IMR-90 (cell line): ENCODE measurements at regions not wholly inside any gene's neighbourhood (a gene's known extent, or its start where the extent isn't known, plus 50 kb on each side); places are given as distances from the start of the nearest gene placed in this dataset.

ENCODE experiments used
- ATAC-seq: fragments of 200-7000 bp; cut with Tn5 transposase; 2 replicates; pipeline ENCODE4 v1.9.1; 2020; ENCODE audit warnings: low read depth, mild to moderate bottlenecking, moderate library complexity
- BruUV-seq: library from RNA; stranded (reverse); fragments of 400-500 nt; replicated peaks from 2 replicates; lab custom pipeline; 2021; lab: Mats Ljungman, UMichigan
- CTCF ChIA-PET: fragments of 300-600 bp; formaldehyde crosslinking; extraction: SDS; loops from one replicate; lab custom pipeline; 2021; ENCODE audit warnings: antibody characterized with exemption; lab: Yijun Ruan, JAX
- POLR2A ChIA-PET: fragments of 300-600 bp; sonication (Branson Sonifier 250); formaldehyde crosslinking; loops from one replicate; lab custom pipeline; 2022; ENCODE audit warnings: antibody characterized with exemption; ENCODE audit not compliant: unreplicated experiment; lab: Charles Lee
- DNase-seq: peaks from one replicate; pipeline ENCODE4 v3.0.0; 2013
- H2AFZ ChIP-seq: replicated peaks from 2 replicates; pipeline ENCODE3; 2013; ENCODE audit warnings: low read length, mild to moderate bottlenecking; ENCODE audit not compliant: poor library complexity
- H2AK5ac ChIP-seq: 2 replicates; pipeline ENCODE4 v1.6.1; 2013; ENCODE audit warnings: low read depth, low read length, inconsistent platforms
- H2AK9ac ChIP-seq: replicated peaks from 2 replicates; pipeline ENCODE3; 2013; ENCODE audit warnings: mild to moderate bottlenecking, low read depth, low read length, moderate library complexity; ENCODE audit not compliant: poor library complexity
- H2BK120ac ChIP-seq: 2 replicates; pipeline ENCODE4 v1.6.1; 2013; ENCODE audit warnings: low read depth, low read length, inconsistent platforms
- H2BK15ac ChIP-seq: 3 replicates; pipeline ENCODE4 v1.6.1; 2013; ENCODE audit warnings: low read depth, low read length, inconsistent platforms
- H2BK20ac ChIP-seq: 2 replicates; pipeline ENCODE4 v1.6.1; 2013; ENCODE audit warnings: low read depth, mild to moderate bottlenecking, inconsistent platforms, low read length, moderate library complexity
- H2BK5ac ChIP-seq: 2 replicates; pipeline ENCODE4 v1.6.1; 2013; ENCODE audit warnings: mild to moderate bottlenecking, low read depth, low read length, inconsistent platforms; ENCODE audit not compliant: poor library complexity, severe bottlenecking
- H3K14ac ChIP-seq: replicated peaks from 2 replicates; pipeline ENCODE4 v1.6.1; 2013; ENCODE audit warnings: low read depth, low read length, inconsistent platforms
- H3K18ac ChIP-seq: 2 replicates; pipeline ENCODE4 v1.6.1; 2013; ENCODE audit warnings: low read depth, low read length, control low read depth
- H3K23ac ChIP-seq: 2 replicates; pipeline ENCODE4 v1.6.1; 2013; ENCODE audit warnings: low read depth, low read length, inconsistent platforms
- H3K27ac ChIP-seq: 2 replicates; pipeline ENCODE4 v1.5.1; 2013; ENCODE audit warnings: mild to moderate bottlenecking, control low read depth, low read length; ENCODE audit not compliant: insufficient read depth
- H3K27me3 ChIP-seq: 2 replicates; pipeline ENCODE4 v1.6.1; 2013; ENCODE audit warnings: low read length; ENCODE audit not compliant: control insufficient read depth, insufficient read depth
- H3K36me3 ChIP-seq: 2 replicates; pipeline ENCODE4 v1.6.1; 2013; ENCODE audit warnings: low read length, mixed read lengths; ENCODE audit not compliant: control insufficient read depth, insufficient read depth
- H3K4ac ChIP-seq: 2 replicates; pipeline ENCODE4 v1.6.1; 2013; ENCODE audit warnings: low read depth, low read length, inconsistent platforms
- H3K4me1 ChIP-seq: 2 replicates; pipeline ENCODE4 v1.6.1; 2013; ENCODE audit warnings: low read length, mixed read lengths; ENCODE audit not compliant: control insufficient read depth, insufficient read depth
- H3K4me2 ChIP-seq: 2 replicates; pipeline ENCODE4 v1.6.1; 2013; ENCODE audit warnings: low read depth, mild to moderate bottlenecking, control low read depth, low read length, moderate library complexity
- H3K4me3 ChIP-seq: 2 replicates; pipeline ENCODE4 v1.5.1; 2013; ENCODE audit warnings: low read depth, mild to moderate bottlenecking, control low read depth, low read length, moderate library complexity; ENCODE audit not compliant: insufficient read depth
- H3K56ac ChIP-seq: 2 replicates; pipeline ENCODE4 v1.6.1; 2013; ENCODE audit warnings: low read length, inconsistent platforms; ENCODE audit not compliant: insufficient read depth; ENCODE audit errors: extremely low read depth
- H3K79me1 ChIP-seq, 2 experiments: 2 replicates each; pipeline ENCODE4 v1.6.1; 2013; ENCODE audit warnings: low read length in 2 of 2, inconsistent platforms in 1 of 2, low read depth in 1 of 2
- H3K9ac ChIP-seq: 2 replicates; pipeline ENCODE4 v1.6.1; 2013; ENCODE audit warnings: low read depth, low read length, control low read depth
- H3K9me1 ChIP-seq: 2 replicates; pipeline ENCODE4 v1.6.1; 2013; ENCODE audit warnings: low read length, inconsistent platforms; ENCODE audit not compliant: insufficient read depth
- H3K9me3 ChIP-seq: 2 replicates; pipeline ENCODE4 v1.6.1; 2013; ENCODE audit warnings: low read length; ENCODE audit not compliant: control insufficient read depth, insufficient read depth
- H4K20me1 ChIP-seq: 2 replicates; pipeline ENCODE4 v1.6.1; 2013; ENCODE audit warnings: low read length, inconsistent platforms; ENCODE audit not compliant: insufficient read depth
- H4K5ac ChIP-seq: 2 replicates; pipeline ENCODE4 v1.6.1; 2013; ENCODE audit warnings: mild to moderate bottlenecking, low read depth, low read length, control low read depth
- H4K8ac ChIP-seq, 2 experiments: 2 replicates each; pipeline ENCODE4 v1.6.1; 2013; ENCODE audit warnings: low read depth in 2 of 2, low read length in 2 of 2, control low read depth in 1 of 2, inconsistent platforms in 1 of 2
- H4K91ac ChIP-seq: 2 replicates; pipeline ENCODE4 v1.6.1; 2013; ENCODE audit warnings: low read depth, low read length, inconsistent platforms; ENCODE audit not compliant: insufficient read depth
- BHLHE40 ChIP-seq: fragments of 150-350 bp; IDR thresholded peaks from 2 replicates; pipeline ENCODE4 v1.6.1; 2016; ENCODE audit warnings: mild to moderate bottlenecking, low read depth, low read length
- CEBPB ChIP-seq: IDR thresholded peaks from 2 replicates; pipeline ENCODE4 v1.6.1; 2012; ENCODE audit warnings: low read depth, low read length, improper control_type of control experiment
- CHD1 ChIP-seq: IDR thresholded peaks from 2 replicates; pipeline ENCODE4 v1.6.1; 2012; ENCODE audit warnings: low read depth, low read length, improper control_type of control experiment
- FOS ChIP-seq: fragments of 150-350 bp; IDR thresholded peaks from 2 replicates; pipeline ENCODE4 v1.6.1; 2016; ENCODE audit warnings: low read depth, low read length
- MAFK ChIP-seq: IDR thresholded peaks from 2 replicates; pipeline ENCODE4 v1.6.1; 2012; ENCODE audit warnings: low read depth, low read length, improper control_type of control experiment
- MAZ ChIP-seq: IDR thresholded peaks from 2 replicates; pipeline ENCODE4 v1.6.1; 2012; ENCODE audit warnings: low read depth, mild to moderate bottlenecking, low read length, improper control_type of control experiment, moderate library complexity, borderline replicate concordance
- MXI1 ChIP-seq: IDR thresholded peaks from 2 replicates; pipeline ENCODE4 v1.6.1; 2012; ENCODE audit warnings: low read depth, mild to moderate bottlenecking, low read length, moderate library complexity, borderline replicate concordance
- NFE2L2 ChIP-seq: fragments of 150-350 bp; IDR thresholded peaks from 2 replicates; pipeline ENCODE4 v1.6.1; 2016; ENCODE audit warnings: low read depth, mild to moderate bottlenecking, low read length
- POLR2A ChIP-seq: IDR thresholded peaks from 2 replicates; pipeline ENCODE4 v1.6.1; 2012; ENCODE audit warnings: mild to moderate bottlenecking, low read depth, low read length
- RAD21 ChIP-seq: IDR thresholded peaks from 2 replicates; pipeline ENCODE4 v1.6.1; 2012; ENCODE audit warnings: low read length, improper control_type of control experiment
- RCOR1 ChIP-seq: IDR thresholded peaks from 2 replicates; pipeline ENCODE4 v1.6.1; 2012; ENCODE audit warnings: mild to moderate bottlenecking, low read length, improper control_type of control experiment; ENCODE audit not compliant: insufficient replicate concordance
- RFX5 ChIP-seq: IDR thresholded peaks from 2 replicates; pipeline ENCODE4 v1.8.0; 2012; ENCODE audit warnings: low read depth, mild to moderate bottlenecking, low read length, moderate library complexity
- SMC3 ChIP-seq: fragments of 150-350 bp; IDR thresholded peaks from 2 replicates; pipeline ENCODE4 v1.6.1; 2016; ENCODE audit warnings: low read depth, mild to moderate bottlenecking, antibody characterized with exemption, low read length, moderate library complexity
- USF2 ChIP-seq: fragments of 150-350 bp; IDR thresholded peaks from 2 replicates; pipeline ENCODE4 v1.6.1; 2017; ENCODE audit warnings: mild to moderate bottlenecking, antibody characterized with exemption, low read length, low read depth
- WGBS, 2 experiments: methylation state at CpG; one replicate each; pipeline versions ENCODE4 v1.1.5 to v1.1.7; 2013; ENCODE audit warnings: missing lambda C conversion rate in 2 of 2; ENCODE audit not compliant: insufficient read length in 1 of 2; ENCODE audit errors: extremely low coverage in 2 of 2; 5-methylcytosine and 5-hydroxymethylcytosine counted together
- dilution Hi-C: fragments of 300-500 bp; cut with HindIII; formaldehyde crosslinking; loops from one replicate; pipeline ENCODE4 v1.14.3; 2018; ENCODE audit warnings: low sequenced_read_pairs; ENCODE audit not compliant: unreplicated experiment
- in situ Hi-C: fragments of 300-500 bp; cut with MboI; formaldehyde crosslinking; loops from 3 replicates; pipeline ENCODE4 v1.14.3; 2019; ENCODE audit warnings: low sequenced_read_pairs, inconsistent platforms, mixed read lengths
- intact Hi-C: fragments of 100-400 bp; cut with micrococcal nuclease; formaldehyde crosslinking; loops from 2 replicates; pipeline ENCODE4 v1.10.0; 2022
- TF ChIP-seq, protein P1 (sequence below): conservative IDR thresholded peaks from 2 replicates; pipeline ENCODE4 v1.5.1; 2012; ENCODE audit warnings: mild to moderate bottlenecking, low read depth, low read length, improper control_type of control experiment
- TF ChIP-seq, protein P2 (sequence below): fragments of 150-350 bp; IDR thresholded peaks from 2 replicates; pipeline ENCODE4 v1.6.1; 2016; ENCODE audit warnings: low read depth, mild to moderate bottlenecking, low read length, moderate library complexity, borderline replicate concordance

DNA sequence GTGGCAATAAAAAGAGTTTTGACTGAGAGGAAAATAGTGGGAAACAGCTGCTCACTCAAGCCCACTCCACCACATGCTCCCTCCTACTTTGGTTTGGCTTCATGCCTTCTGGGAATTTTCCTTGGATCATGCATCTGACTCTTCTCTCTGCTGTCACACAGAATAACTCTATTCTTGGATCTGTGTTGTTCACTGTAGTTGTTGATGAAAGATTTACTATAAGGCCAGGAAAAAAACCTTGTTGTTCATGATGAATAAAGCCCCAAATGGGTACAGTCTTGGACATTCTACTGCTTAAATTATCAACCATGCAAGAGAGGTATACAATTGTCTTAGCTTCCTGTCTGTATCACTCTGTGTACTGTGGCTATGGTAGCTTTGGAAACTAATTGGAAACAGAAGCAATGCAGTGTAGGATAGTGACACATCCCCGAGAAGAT is 70.5 kb downstream of the TMX1 start:
- no peaks in the 10 kb centered on the region for H3K9me3 ChIP-seq
- no peak overlapping the region for H2BK15ac ChIP-seq
- H2BK20ac ChIP-seq: no peak overlapping the region
- H3K36me3 ChIP-seq: no peaks in the 10 kb centered on the region
- ChIA-PET POLR2A (no interaction called here), CTCF (no interaction called here)
- TF ChIP-seq USF2: no peak
- no peak for TF ChIP-seq RFX5
- TF ChIP-seq CHD1: no peak
- TF ChIP-seq MXI1: no peak
- TF ChIP-seq MAZ: no peak
- no peak for TF ChIP-seq BHLHE40
- TF ChIP-seq, protein P1, sequence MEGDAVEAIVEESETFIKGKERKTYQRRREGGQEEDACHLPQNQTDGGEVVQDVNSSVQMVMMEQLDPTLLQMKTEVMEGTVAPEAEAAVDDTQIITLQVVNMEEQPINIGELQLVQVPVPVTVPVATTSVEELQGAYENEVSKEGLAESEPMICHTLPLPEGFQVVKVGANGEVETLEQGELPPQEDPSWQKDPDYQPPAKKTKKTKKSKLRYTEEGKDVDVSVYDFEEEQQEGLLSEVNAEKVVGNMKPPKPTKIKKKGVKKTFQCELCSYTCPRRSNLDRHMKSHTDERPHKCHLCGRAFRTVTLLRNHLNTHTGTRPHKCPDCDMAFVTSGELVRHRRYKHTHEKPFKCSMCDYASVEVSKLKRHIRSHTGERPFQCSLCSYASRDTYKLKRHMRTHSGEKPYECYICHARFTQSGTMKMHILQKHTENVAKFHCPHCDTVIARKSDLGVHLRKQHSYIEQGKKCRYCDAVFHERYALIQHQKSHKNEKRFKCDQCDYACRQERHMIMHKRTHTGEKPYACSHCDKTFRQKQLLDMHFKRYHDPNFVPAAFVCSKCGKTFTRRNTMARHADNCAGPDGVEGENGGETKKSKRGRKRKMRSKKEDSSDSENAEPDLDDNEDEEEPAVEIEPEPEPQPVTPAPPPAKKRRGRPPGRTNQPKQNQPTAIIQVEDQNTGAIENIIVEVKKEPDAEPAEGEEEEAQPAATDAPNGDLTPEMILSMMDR: no peak
- no peak for TF ChIP-seq FOS
- TF ChIP-seq MAFK: no peak
- TF ChIP-seq CEBPB: no peak
- no peak for TF ChIP-seq RAD21
- TF ChIP-seq SMC3: no peak
- TF ChIP-seq RCOR1: no peak
- TF ChIP-seq, protein P2, sequence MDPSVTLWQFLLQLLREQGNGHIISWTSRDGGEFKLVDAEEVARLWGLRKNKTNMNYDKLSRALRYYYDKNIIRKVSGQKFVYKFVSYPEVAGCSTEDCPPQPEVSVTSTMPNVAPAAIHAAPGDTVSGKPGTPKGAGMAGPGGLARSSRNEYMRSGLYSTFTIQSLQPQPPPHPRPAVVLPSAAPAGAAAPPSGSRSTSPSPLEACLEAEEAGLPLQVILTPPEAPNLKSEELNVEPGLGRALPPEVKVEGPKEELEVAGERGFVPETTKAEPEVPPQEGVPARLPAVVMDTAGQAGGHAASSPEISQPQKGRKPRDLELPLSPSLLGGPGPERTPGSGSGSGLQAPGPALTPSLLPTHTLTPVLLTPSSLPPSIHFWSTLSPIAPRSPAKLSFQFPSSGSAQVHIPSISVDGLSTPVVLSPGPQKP: no peak
- TF ChIP-seq POLR2A: no peak
- no peak for TF ChIP-seq NFE2L2
- H3K23ac ChIP-seq: no peak overlapping the region
- H2BK120ac ChIP-seq: no peak overlapping the region
- WGBS, 2 experiments: no CpG with 5 or more reads among the region's 1 CpG
- no peak overlapping the region for H4K91ac ChIP-seq
- no peak overlapping the region for H4K8ac ChIP-seq
- H3K9ac ChIP-seq: no peak overlapping the region
- dilution Hi-C loops: no loop called here
- H3K9me1 ChIP-seq: no peaks in the 10 kb centered on the region
- peak overlapping the region; percentile 3; the same call in 1 of the 2 replicates for H3K18ac ChIP-seq
- H2AK5ac ChIP-seq: no peak overlapping the region
- H2AFZ ChIP-seq: no peak overlapping the region
- intact Hi-C loops: no loop called here
- no peak overlapping the region for H3K27ac ChIP-seq
- no peak overlapping the region for H3K4me2 ChIP-seq
- H3K14ac ChIP-seq: no peak overlapping the region
- H4K5ac ChIP-seq: no peak overlapping the region
- H3K4me1 ChIP-seq: peaks cover 3% of the 10 kb centered on the region
- in situ Hi-C loops: no loop called here
- no peak overlapping the region for H3K4me3 ChIP-seq
- no peak overlapping the region for H3K4ac ChIP-seq
- no peak overlapping the region for H2AK9ac ChIP-seq
- peak; percentile 14; the same call in 1 of the 2 replicates for ATAC-seq
- no peak overlapping the region for H2BK5ac ChIP-seq
- peak; percentile 77 for DNase-seq
- H3K79me1 ChIP-seq: no peaks in the 10 kb centered on the region
- no peaks in the 10 kb centered on the region for H3K27me3 ChIP-seq
- no peaks in the 10 kb centered on the region for H4K20me1 ChIP-seq
- H3K56ac ChIP-seq: no peak overlapping the region
- no TSS peak for BruUV-seq
